GM12891 (cell line): ENCODE measurements at regions not wholly inside any gene's neighbourhood (a gene's known extent, or its start where the extent isn't known, plus 50 kb on each side); places are given as distances from the start of the nearest gene placed in this dataset.

ENCODE experiments used
- DNase-seq: peaks from one replicate; pipeline ENCODE4 v3.0.0; 2011; ENCODE audit warnings: low spot score; ENCODE audit not compliant: insufficient read length
- FAIRE-seq: peaks from 2 replicates; lab custom pipeline; 2011; peaks lifted over from hg19 to GRCh38; lab: Jason Lieb, UNC
- PAX5 ChIP-seq: IDR thresholded peaks from 2 replicates; pipeline ENCODE4 v1.6.1; 2011; ENCODE audit warnings: low read length, moderate library complexity, mild to moderate bottlenecking; ENCODE audit not compliant: insufficient read depth, severe bottlenecking
- POLR2A ChIP-seq: IDR thresholded peaks from 2 replicates; pipeline ENCODE4 v1.6.1; 2011; ENCODE audit warnings: low read depth, low read length, control low read depth
- POLR2AphosphoS5 ChIP-seq: IDR thresholded peaks from 2 replicates; pipeline ENCODE4 v1.6.1; 2011; ENCODE audit warnings: low read depth, low read length, control low read depth
- POU2F2 ChIP-seq: IDR thresholded peaks from 2 replicates; pipeline ENCODE4 v1.6.1; 2011; ENCODE audit warnings: low read depth, mild to moderate bottlenecking, control low read depth, low read length, moderate library complexity
- SPI1 ChIP-seq: IDR thresholded peaks from 2 replicates; pipeline ENCODE4 v1.6.1; 2011; ENCODE audit warnings: low read depth, low read length, control low read depth
- TAF1 ChIP-seq: IDR thresholded peaks from 2 replicates; pipeline ENCODE4 v1.6.1; 2011; ENCODE audit warnings: low read depth, low read length, control low read depth

GRCh38 chr15:67953299-67953698 lies 100.8 kb upstream of the PIAS1 start:
- DNase-seq (no peak), FAIRE-seq (no peak)
- TF ChIP-seq POLR2A: no peak
- no peak for TF ChIP-seq PAX5
- no peak for TF ChIP-seq SPI1
- TF ChIP-seq POLR2AphosphoS5: no peak
- TF ChIP-seq TAF1: no peak
- TF ChIP-seq POU2F2: no peak

- DNase-seq (no peak), FAIRE-seq (no peak)
- TF ChIP-seq TAF1 (no peak), PAX5 (no peak), POLR2A (no peak), POU2F2 (no peak), POLR2AphosphoS5 (no peak)
These were observed 98.9 kb upstream of the PIAS1 start for GRCh38 chr15:67955252-67955651.

DNA sequence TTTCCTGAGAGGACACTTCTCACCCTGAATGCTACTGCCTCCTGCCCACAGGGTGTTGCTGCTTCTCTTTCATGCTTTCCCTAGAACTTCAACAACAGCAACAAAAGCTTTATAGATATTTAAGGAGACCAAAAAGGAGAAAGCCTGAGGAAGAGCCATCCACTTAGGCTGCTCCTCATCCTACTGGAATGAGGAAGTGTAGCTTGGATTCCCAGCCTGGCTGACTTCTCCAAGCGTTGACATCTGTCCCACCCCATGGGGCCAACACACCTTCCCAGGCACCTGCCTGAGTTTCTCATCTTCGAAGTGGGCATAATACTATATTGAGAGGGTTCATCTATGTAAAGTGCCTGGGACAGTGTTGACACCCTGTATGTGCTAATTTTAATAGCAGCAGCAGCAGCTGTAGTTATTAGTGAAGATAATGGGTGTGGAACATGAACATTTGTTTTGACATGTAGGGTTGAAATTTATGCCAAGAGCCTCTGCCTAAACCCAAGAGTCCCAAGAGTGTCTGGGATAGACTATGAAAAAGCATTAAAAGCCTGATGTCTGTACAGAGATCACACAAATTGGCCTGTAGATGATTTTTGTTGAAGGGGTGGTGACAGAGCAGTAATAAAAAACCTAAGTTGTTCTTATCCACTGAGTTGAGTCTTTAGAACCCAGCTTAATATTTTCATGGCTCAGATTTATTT lies 96.5 kb upstream of the PIAS1 start:
- no peak for FAIRE-seq
- TF ChIP-seq SPI1 (peak; percentile 20; the same call in 1 of the 2 replicates), POLR2AphosphoS5 (no peak)
- DNase-seq: no peak

DNA sequence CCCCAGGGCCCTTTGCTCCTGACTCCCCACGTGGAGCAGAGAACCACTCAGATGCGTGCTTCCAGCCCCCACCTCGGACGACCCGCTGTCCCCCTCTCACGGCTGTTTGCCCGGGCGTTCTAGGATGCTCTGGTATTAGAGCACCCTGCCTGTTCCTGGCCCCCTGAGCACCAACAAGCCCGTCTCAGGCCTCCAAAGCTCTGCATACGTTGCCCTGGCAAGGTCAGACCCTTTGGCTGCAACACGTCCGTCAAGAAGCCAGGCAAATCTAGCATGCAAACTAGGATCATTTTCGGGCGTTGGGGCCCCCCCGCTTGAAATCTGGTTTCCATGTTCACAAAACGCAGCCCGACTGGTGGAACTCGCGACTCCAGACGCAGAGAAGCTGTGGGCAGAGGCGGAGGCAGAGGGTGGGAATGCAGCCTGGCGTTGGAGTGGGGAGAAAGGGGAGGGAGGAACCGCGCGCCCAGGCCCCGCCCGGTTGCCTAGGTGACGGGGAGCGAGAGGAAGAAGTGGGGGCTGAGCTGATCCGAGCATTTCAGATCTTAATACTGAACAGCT lies 86.2 kb upstream of the PIAS1 start:
- FAIRE-seq (peak; percentile 96), DNase-seq (peak; percentile 45)
- TF ChIP-seq PAX5 (no peak), SPI1 (peak; percentile 52)

- FAIRE-seq (no peak), DNase-seq (no peak)
- TF ChIP-seq POU2F2 (no peak), SPI1 (no peak), POLR2AphosphoS5 (no peak), TAF1 (no peak), POLR2A (no peak), PAX5 (no peak)
These were observed 85.6 kb upstream of the PIAS1 start for GRCh38 chr15:67968564-67968963.

DNA sequence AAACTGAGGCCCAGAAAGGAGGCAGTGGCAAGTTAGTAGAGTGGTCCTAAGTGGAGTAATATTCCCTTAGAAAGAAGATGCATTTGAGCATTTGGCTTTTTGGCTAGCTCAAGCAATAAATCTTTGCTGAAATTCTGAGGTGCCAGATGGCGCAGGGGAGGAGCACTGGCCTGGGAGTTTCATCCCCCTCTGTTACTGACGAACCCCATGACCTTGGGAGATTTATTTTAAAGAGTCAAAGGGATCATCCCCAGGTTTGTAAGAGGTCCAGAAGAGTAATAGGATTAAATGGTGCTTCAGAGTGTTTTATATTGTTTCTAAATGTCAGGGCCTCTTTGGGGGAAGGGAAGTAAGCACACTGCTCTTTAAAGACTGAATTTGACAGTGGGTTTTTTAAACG lies 85.1 kb upstream of the PIAS1 start:
- TF ChIP-seq POLR2A (no peak), PAX5 (no peak), POLR2AphosphoS5 (no peak), POU2F2 (no peak), TAF1 (no peak), SPI1 (no peak)
- DNase-seq (no peak), FAIRE-seq (peak; percentile 70)

DNA sequence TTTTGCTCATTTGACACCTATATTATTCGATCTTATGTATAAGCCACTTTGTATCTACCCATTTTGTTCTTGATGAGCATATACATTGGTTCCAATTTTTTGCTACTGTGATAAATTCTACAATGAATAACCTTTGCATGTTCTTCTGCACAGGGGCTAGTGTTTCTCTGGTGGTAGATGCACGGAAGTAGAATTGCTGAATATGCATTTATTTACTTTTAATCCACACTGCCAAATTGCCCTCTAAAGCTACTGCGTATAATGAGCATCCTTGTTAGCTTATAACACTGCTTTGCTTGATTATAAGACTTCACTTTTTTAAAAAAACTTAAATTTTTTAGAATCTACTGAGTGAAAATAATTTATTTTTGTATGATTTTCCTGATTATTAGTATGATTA lies 84.2 kb upstream of the PIAS1 start:
- no peak for TF ChIP-seq POLR2AphosphoS5
- no peak for TF ChIP-seq PAX5
- no peak for TF ChIP-seq SPI1
- no peak for TF ChIP-seq POLR2A
- no peak for TF ChIP-seq POU2F2
- no peak for TF ChIP-seq TAF1
- FAIRE-seq: no peak

DNA sequence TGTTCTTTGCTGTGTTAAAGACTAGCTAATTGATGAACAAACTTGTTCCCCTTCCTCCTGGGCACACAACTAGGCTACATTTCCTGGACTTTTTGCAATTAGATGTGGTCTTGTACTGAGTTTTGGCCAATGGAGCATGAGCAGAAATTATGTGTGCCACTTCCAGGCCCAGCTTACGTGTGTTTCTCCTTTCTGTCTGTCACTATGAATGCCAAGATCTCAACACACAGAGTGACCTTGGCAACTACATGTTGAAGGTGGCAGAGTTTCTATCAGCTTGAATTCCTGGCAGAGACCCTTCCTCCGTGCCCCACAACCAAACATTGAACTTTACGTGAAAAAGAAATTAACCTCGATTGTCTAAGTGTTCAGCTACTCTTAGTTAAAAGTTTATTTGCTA lies 81.7 kb upstream of the PIAS1 start:
- FAIRE-seq (peak; percentile 63), DNase-seq (no peak)
- no peak for TF ChIP-seq POU2F2
- TF ChIP-seq PAX5: no peak
- TF ChIP-seq SPI1: no peak
- TF ChIP-seq TAF1: no peak
- TF ChIP-seq POLR2A: no peak
- no peak for TF ChIP-seq POLR2AphosphoS5

More for the DNA sequence above, 84.2 kb upstream of the PIAS1 start:
- no peak for DNase-seq

DNA sequence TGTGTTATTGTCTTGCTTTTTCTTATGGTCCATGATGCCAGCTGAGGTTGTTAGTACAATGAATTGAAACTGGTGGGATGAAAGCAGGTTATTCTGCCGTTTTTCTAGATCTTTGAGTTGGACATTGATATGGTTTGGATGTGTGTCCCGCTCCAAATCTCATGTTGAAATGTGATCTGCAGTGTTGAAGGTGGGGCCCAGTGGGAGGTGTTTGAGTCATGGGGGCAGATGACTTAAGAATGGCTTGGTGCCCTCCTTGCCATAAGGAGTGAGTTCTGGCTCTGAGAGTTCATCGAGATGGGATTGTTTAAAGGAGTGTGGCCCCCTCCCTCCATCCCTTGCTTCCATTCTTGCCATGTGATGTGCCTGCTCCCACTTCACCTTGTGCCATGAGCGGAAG lies 80.3 kb upstream of the PIAS1 start:
- TF ChIP-seq POLR2A (no peak), TAF1 (no peak)
- DNase-seq: no peak
- no peak for FAIRE-seq

GRCh38 chr15:67976506-67977073 lies 77.5 kb upstream of the PIAS1 start:
- TF ChIP-seq SPI1 (no peak), POU2F2 (no peak), PAX5 (no peak), TAF1 (no peak), POLR2A (no peak), POLR2AphosphoS5 (no peak)
- FAIRE-seq: no peak
- DNase-seq: no peak
